ENCODE measurements at regions not wholly inside any gene's neighbourhood (a gene's known extent, or its start where the extent isn't known, plus 50 kb on each side); places are given as distances from the start of the nearest gene placed in this dataset.

- no peak for TF ChIP-seq USF2 (IDR thresholded peaks at IDR 0.05; ENCODE audit: borderline replicate concordance, low read depth, low read length)
- no peak for TF ChIP-seq MAX (IDR thresholded peaks at IDR 0.05; ENCODE audit: low read depth)
These were observed 366.6 kb downstream of the FGF10 start (continued) for GRCh38 chr5:44022622-44023021.

- Histone ChIP-seq H3K4me2 (no peak overlapping the region), H3K79me2 (ENCODE audit: insufficient read depth) (no peaks in the 10 kb centered on the region), H3K9me3 (no peaks in the 10 kb centered on the region), H2AFZ (ENCODE audit: low read depth) (no peak overlapping the region), H3K4me1 (ENCODE audit: control insufficient read depth in 1 of 2, insufficient read depth in 2 of 2, low read depth in 1 of 2, low read length in 1 of 2) (no peaks in the 10 kb centered on the region), H3K27ac (ENCODE audit: low read depth in 2 of 2, low read length in 1 of 2) (no peak overlapping the region), H3K4me3 (ENCODE audit: low read depth in 2 of 2, low read length in 1 of 2) (no peak overlapping the region), H3F3A (replicated peaks; ENCODE audit: insufficient read depth) (no peaks in the 10 kb centered on the region), H4K20me1 (ENCODE audit: insufficient read depth) (no peaks in the 10 kb centered on the region), H3K27me3 (ENCODE audit: insufficient read depth) (no peaks in the 10 kb centered on the region), H3K9me2 (no peaks in the 10 kb centered on the region), H3K9ac (no peak overlapping the region), H3K36me3 (replicated peaks in 1 of 2; ENCODE audit: control insufficient read depth in 1 of 2, insufficient read depth in 2 of 2, low read length in 1 of 2) (no peaks in the 10 kb centered on the region)
- WGBS (ENCODE audit: low lambda C conversion rate), result 0% methylated on average over 2 of the region's 2 CpGs
- TF ChIP-seq RXRA (IDR thresholded peaks at IDR 0.05; ENCODE audit: borderline replicate concordance, low read depth), result no peak
- no peak for TF ChIP-seq CTCF (IDR thresholded peaks at IDR 0.05)
- no peak for TF ChIP-seq RAD21 (IDR thresholded peaks at IDR 0.05; ENCODE audit: low read length)
- no peak for TF ChIP-seq RCOR1 (IDR thresholded peaks at IDR 0.05; ENCODE audit: low read length)
- no peak for TF ChIP-seq EZH2phosphoT487 (IDR thresholded peaks at IDR 0.05; ENCODE audit: borderline replicate concordance, low read depth)
- no peak for TF ChIP-seq SMC3 (IDR thresholded peaks at IDR 0.05; ENCODE audit: low read depth, low read length)
- no peak for TF ChIP-seq FOSL2 (IDR thresholded peaks at IDR 0.05; ENCODE audit: borderline replicate concordance, low read depth)
- no peak for TF ChIP-seq TAF1 (IDR thresholded peaks at IDR 0.05; ENCODE audit: borderline replicate concordance, low read depth, low read length)
- no peak for TF ChIP-seq CHD2 (IDR thresholded peaks at IDR 0.05; ENCODE audit: low read length, partially characterized antibody)
- TF ChIP-seq IRF3 (IDR thresholded peaks at IDR 0.05; ENCODE audit: low read depth, low read length), result no peak
- no peak for TF ChIP-seq POLR2AphosphoS5 (IDR thresholded peaks at IDR 0.05; ENCODE audit: low read depth, low read length)
- TF ChIP-seq PBX3 (IDR thresholded peaks at IDR 0.05), result no peak
- TF ChIP-seq FOXM1 (IDR thresholded peaks at IDR 0.05; ENCODE audit: low read depth), result no peak
- no peak for TF ChIP-seq USF1 (IDR thresholded peaks at IDR 0.05; ENCODE audit: borderline replicate concordance, low read depth)
- no peak for TF ChIP-seq ZBTB33 (IDR thresholded peaks at IDR 0.05; ENCODE audit: borderline replicate concordance, low read depth)
- TF ChIP-seq FOXJ3 (CRISPR knock-in tag; IDR thresholded peaks at IDR 0.05), result no peak
- no peak for TF ChIP-seq REST (IDR thresholded peaks at IDR 0.05; ENCODE audit: low read depth, low read length)
- POLR2A ChIA-PET, result no interaction called here
- DNase-seq, result no peak
- CTCF ChIA-PET, result no interaction called here
These were observed 377.7 kb downstream of the FGF10 start for GRCh38 chr5:44011518-44011917.

Data from SK-N-SH (cell line).